GM18873 (cell line): ENCODE measurements at regions not wholly inside any gene's neighbourhood (a gene's known extent, or its start where the extent isn't known, plus 50 kb on each side); places are given as distances from the start of the nearest gene placed in this dataset.

ENCODE experiments used
- ATAC-seq: cut with Tn5 transposase; IDR thresholded peaks from one replicate; pipeline ENCODE4 v1.9.1; 2021; ENCODE audit warnings: mild to moderate bottlenecking, moderate library complexity, moderate number of reproducible peaks; ENCODE audit not compliant: unreplicated experiment, low FRiP score

DNA sequence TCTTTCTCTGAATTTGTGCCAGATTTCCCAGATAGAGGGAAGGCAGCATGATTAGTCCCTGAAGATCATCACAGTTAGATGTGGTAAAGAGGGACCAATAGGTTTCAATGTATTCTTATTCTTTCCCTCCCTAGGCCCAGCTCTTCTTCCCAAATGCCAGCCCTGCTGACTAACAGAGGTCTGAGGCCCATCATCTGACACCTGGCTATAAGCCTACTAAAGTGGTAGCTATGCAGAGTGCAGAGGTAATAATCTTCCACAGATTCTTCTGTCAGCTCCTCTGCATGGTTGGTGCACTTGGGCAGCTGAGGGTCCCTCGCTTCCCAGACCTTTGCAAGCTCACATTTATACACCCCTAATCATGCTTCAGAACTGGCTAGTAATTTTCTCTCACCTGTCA, 63.7 kb upstream of the PZP start:
- no peak for ATAC-seq

DNA sequence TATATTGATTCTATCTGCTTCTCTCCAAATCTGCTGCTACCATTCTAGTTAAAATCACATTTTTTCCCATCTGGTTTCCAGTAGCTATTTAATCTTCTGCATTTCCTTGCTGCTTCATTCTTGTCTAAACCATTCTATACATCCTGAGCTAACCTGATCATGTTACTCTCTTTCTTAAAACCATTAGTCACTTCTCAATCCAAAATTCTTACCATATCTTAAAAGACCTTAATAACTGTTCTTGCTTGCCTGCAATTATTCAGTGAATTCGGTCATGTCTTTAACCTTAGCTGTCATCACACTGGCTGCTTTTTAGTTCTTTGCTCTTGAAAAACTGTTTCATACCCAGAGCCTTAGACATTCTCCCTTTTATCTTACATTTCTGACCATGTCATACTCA, 56.4 kb upstream of the PZP start:
- no peak for ATAC-seq

DNA sequence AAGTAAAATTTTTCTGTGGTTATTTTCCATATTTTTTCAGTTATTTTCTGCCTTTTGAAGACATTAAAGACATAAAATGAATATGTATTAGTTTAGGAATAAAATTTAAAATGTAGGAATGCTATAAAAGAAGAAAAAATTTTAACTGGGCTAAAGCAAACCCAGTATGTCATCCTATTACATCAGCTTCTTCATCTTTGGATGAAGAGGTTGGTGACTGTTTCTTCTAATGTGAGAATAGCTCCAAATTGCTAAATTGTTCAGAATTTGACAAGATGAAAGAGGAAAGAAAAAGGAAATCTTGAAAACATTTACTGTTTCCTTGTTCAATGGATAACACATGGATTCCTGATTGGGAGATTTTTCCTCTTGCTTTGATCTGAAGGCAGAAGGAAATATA, 52.7 kb upstream of the PZP start:
- ATAC-seq = no peak

DNA sequence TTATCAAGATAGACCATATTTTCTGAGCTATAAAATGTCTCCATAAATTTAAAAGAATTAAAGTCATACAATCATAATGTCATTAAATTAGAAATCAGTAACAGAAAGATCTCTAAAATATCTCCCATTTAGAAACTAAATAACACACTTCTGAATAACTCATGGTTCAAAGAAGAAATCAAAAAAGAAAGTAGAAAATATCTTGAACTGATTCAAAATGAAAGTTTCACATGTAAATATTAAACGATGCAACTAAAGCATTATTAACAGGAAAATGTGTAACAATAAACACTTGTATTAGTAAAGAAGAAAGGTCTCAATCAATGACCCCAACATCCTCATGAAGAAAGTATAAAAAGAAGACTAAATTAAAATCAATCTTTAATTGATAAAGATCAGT, 50.5 kb upstream of the PZP start:
- no peak for ATAC-seq
